Psoas muscle (tissue), 7 donors: ENCODE measurements at regions not wholly inside any gene's neighbourhood (a gene's known extent, or its start where the extent isn't known, plus 50 kb on each side); places are given as distances from the start of the nearest gene placed in this dataset.

Source experiments
- ATAC-seq, 4 donors: fragments of 200-7000 bp; cut with Tn5 transposase; one replicate each; pipeline ENCODE4 v1.9.1; 2020; ENCODE audit warnings: moderate library complexity in 3 of 4, mild to moderate bottlenecking in 2 of 4
- DNase-seq, 2 donors: peaks; one replicate each; pipeline ENCODE4 v3.0.0-alpha.2; 2020
- H3K27ac ChIP-seq: fragments of 200-600 bp; one replicate; pipeline ENCODE4 v1.8.0; 2022
- H3K27me3 ChIP-seq, 3 donors: fragments of 200-600 bp in 1 of 3; one replicate each; pipeline versions ENCODE4 v1.6.1 to v1.8.0; 2013 to 2022; ENCODE audit warnings: low read length in 2 of 3, mild to moderate bottlenecking in 2 of 3, moderate library complexity in 1 of 3; ENCODE audit not compliant: insufficient read depth in 3 of 3
- H3K36me3 ChIP-seq, 2 donors: fragments of 200-600 bp in 1 of 2; one replicate each; pipeline versions ENCODE4 v1.6.1 to v1.8.0; 2013 to 2022; ENCODE audit warnings: low read depth in 1 of 2, mild to moderate bottlenecking in 1 of 2, moderate library complexity in 1 of 2; ENCODE audit not compliant: insufficient read depth in 1 of 2
- H3K4me1 ChIP-seq: fragments of 200-600 bp; one replicate; pipeline ENCODE4 v1.8.0; 2022
- H3K4me3 ChIP-seq: fragments of 200-600 bp; one replicate; pipeline ENCODE4 v1.8.0; 2022; ENCODE audit warnings: mild to moderate bottlenecking
- H3K9me3 ChIP-seq: fragments of 200-600 bp; one replicate; pipeline ENCODE4 v1.8.0; 2022
- WGBS, 3 donors: extraction: QIAGEN DNeasy Blood & Tissue Kit; methylation state at CpG; one replicate each; pipeline versions ENCODE4 v1.1.6 to v1.1.7; 2013; 5-methylcytosine and 5-hydroxymethylcytosine counted together
- intact Hi-C, 2 donors: fragments of 100-400 bp; cut with DNase I; formaldehyde crosslinking; loops; one replicate each; pipeline versions ENCODE4 v1.11.0 to v1.14.2; 2022
- TF ChIP-seq, protein P1 (sequence below): fragments of 200-600 bp; IDR thresholded peaks from one replicate; pipeline ENCODE4 v1.8.0; 2022; ENCODE audit warnings: antibody characterized with exemption
- donor health status: healthy with polysubstance abuse.
- donor health status: DM: no; HTN: no; CAD: no; lungs with moderate emphysema.
- donor health status: Bipolar disorder and iron deficiency.
- donor health status: healthy.
- donor health status: DM: yes; HTN: yes; CAD: no.
- donor health status: DM: no; HTN: no; CAD: no.
- donor health status: DM: yes; HTN: yes; CAD: no.

DNA sequence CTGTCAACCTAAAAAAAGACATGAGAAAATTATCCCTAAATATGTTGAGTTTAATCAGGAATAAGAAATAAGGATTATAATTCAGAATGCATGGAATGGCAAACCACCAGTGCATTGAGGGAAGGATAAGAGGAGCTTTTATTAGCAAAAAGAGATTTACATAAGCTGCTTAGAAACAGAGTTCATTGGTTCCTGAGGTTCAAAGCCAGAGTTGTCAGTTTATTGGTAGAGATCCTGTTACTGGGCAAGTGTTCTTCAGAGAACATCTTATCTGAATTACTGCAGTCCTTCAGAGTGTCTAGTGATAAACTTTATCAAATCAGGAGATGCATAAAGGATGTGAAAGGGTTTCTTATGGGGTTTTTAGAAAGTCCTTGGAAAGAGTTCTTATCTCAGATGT, 76.0 kb upstream of the MEX3C start:
- DNase-seq (no peak), ATAC-seq (no peak)
- Histone ChIP-seq H3K27ac (no peak overlapping the region), H3K36me3 (no peaks in the 10 kb centered on the region), H3K9me3 (no peaks in the 10 kb centered on the region), H3K27me3 (no peaks in the 10 kb centered on the region), H3K4me1 (peaks cover 11% of the 10 kb centered on the region), H3K4me3 (no peak overlapping the region)
- intact Hi-C loops, result loop anchor here in 1 of 2 donors (10.0 kb wide), 1 partner anchor 111 kb away; no protein-coding TSS in a partner anchor
- TF ChIP-seq, protein P1, sequence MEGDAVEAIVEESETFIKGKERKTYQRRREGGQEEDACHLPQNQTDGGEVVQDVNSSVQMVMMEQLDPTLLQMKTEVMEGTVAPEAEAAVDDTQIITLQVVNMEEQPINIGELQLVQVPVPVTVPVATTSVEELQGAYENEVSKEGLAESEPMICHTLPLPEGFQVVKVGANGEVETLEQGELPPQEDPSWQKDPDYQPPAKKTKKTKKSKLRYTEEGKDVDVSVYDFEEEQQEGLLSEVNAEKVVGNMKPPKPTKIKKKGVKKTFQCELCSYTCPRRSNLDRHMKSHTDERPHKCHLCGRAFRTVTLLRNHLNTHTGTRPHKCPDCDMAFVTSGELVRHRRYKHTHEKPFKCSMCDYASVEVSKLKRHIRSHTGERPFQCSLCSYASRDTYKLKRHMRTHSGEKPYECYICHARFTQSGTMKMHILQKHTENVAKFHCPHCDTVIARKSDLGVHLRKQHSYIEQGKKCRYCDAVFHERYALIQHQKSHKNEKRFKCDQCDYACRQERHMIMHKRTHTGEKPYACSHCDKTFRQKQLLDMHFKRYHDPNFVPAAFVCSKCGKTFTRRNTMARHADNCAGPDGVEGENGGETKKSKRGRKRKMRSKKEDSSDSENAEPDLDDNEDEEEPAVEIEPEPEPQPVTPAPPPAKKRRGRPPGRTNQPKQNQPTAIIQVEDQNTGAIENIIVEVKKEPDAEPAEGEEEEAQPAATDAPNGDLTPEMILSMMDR, result no peak

DNA sequence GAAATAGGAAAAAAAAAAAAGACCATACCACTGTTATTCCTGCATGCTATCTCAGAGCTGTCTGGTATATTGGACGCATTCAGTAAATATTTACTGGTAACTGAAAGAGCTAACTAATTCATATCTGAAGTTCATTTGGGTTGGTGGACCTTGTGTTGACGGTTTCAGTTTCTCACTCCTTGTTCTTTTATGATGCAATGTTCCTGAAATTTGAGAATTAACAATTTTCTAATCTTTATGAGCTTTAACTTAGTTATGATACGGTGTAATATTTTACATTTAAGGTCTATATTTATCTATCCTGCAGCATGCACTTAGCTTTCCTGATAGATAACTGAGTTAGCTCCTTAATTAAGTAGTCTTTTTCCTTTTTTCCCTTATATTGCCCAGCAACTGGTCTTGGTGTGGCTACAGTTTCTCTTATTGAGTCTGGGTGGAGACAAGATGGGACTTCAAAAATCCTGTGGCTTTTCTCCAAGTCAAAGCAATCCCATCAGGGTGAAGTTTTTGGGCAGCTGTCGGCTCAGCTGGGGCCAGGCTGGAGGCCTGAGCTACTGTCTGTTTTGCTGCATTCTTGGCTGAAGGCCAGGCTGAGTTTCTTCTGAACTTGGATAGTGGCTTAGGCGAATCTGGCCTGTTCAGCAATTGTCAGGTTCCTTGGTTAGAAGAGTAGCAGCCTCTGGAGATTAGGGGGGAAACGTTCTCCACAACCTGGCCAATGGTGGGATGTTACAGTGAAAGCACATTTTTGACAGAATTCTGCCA, 78.4 kb upstream of the MEX3C start:
- ATAC-seq (peak in 3 of 4 donors; percentile 55 to 80 (median 62)), DNase-seq (peak in 1 of 2 donors; percentile 18)
- TF ChIP-seq, protein P1, result no peak
- Histone ChIP-seq H3K9me3 (no peaks in the 10 kb centered on the region), H3K4me1 (peaks cover 11% of the 10 kb centered on the region), H3K4me3 (no peak overlapping the region), H3K27me3 (no peaks in the 10 kb centered on the region), H3K27ac (no peak overlapping the region), H3K36me3 (no peaks in the 10 kb centered on the region)
- intact Hi-C loops, result loop anchor here in 1 of 2 donors (10.0 kb wide), 1 partner anchor 109 kb away; no protein-coding TSS in a partner anchor
- WGBS, 3 donors, result 39 to 51% (median 44%) methylated on average over 6 of the region's 6 CpGs

DNA sequence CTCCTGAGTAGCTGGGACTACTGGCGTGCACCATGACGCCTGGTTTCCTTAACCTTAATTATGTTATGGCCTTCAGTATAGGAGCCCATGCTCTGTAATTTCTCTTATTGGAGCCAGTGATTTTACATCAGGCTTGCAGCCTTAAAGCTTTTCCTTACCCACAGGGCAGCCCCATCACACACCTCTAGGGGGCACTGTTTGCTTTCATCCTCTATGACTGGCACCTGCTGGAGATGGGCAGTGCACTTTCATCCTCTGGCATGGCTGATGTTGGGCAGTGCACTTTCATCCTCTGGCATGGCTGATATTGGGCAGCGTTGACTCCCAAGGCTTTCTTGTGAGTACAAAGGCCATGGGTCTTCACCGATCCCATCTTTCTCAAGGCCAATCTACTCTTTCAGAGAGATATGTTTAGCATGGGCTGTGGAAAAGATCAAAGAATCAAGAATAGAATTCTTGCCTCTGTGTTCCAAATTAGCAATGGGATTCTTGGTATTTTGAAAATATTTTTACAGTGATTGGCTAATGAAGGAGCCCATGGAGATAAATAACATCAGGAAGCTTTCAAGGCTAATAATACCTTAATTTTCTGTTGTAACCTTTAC, 80.7 kb upstream of the MEX3C start:
- TF ChIP-seq, protein P1, result peak; percentile 50
- Histone ChIP-seq H3K4me3 (no peak overlapping the region), H3K27me3 (no peaks in the 10 kb centered on the region), H3K4me1 (peaks cover 11% of the 10 kb centered on the region), H3K27ac (no peak overlapping the region), H3K9me3 (no peaks in the 10 kb centered on the region), H3K36me3 (no peaks in the 10 kb centered on the region)
- DNase-seq, result no peak
- WGBS, 3 donors, result 73 to 86% (median 79%) methylated on average over 4 of the region's 4 CpGs
- peak; percentile 40 to 69 (median 54) for ATAC-seq
- intact Hi-C loops, result loop anchor here in 1 of 2 donors (10.0 kb wide), 1 partner anchor 107 kb away; no protein-coding TSS in a partner anchor

DNA sequence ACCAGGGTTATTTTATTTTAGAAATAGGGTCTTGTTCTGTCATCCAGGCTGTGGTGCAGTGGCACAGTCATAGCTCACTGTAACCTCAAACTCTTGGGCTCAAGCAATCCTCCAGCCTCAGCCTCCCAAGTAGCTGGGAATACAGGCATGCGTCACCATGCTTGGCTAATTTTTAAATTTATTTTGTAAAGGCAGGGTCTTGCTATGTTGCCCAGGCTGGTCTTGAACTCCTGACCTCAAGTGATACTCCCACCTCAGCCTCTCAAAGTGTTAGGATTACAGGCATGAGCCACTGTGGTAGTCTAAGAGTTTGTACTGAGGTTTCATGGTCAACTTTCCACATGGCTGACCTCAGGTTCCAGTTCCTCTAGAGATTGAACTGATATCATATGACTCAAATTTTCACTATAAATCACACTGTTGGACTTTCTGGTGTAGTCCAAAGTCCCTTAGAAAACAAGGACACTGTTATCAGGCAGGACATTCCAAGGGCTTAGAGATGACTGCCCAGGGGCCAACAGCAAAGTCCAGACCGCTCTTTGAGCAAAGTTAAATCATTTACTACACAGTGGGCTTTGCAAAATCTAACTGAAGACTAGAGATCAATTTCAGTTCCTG, 82.0 kb upstream of the MEX3C start:
- Histone ChIP-seq H3K27me3 (no peaks in the 10 kb centered on the region), H3K9me3 (no peaks in the 10 kb centered on the region), H3K27ac (no peak overlapping the region), H3K36me3 (no peaks in the 10 kb centered on the region), H3K4me1 (peaks cover 11% of the 10 kb centered on the region), H3K4me3 (no peak overlapping the region)
- TF ChIP-seq, protein P1, result no peak
- ATAC-seq (no peak), DNase-seq (no peak)
- WGBS, 3 donors, result 95 to 97% (median 96%) methylated on average over 2 of the region's 2 CpGs
- intact Hi-C loops, result loop anchor here in 1 of 2 donors (10.0 kb wide), 1 partner anchor 105 kb away; no protein-coding TSS in a partner anchor
